ENCODE measurements at regions not wholly inside any gene's neighbourhood (a gene's known extent, or its start where the extent isn't known, plus 50 kb on each side); places are given as distances from the start of the nearest gene placed in this dataset.

DNA sequence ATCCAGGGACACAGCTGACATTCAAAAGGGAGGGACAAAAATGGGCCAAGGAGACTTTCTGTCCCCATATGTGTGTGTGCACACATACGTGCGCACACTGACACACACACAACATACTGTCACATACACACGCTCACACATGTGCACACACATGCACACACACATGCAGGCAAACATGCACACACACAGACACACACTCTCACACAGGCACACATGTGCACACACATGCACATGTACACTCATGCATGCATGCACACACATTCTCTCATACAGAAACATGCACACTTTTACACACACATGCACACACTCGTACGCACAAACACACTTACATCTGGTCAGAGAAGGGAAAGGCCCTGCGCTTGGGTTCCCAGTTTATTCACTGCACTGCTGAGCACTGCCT is 155.1 kb upstream of the MKI67 start:
- TF ChIP-seq, protein P1, sequence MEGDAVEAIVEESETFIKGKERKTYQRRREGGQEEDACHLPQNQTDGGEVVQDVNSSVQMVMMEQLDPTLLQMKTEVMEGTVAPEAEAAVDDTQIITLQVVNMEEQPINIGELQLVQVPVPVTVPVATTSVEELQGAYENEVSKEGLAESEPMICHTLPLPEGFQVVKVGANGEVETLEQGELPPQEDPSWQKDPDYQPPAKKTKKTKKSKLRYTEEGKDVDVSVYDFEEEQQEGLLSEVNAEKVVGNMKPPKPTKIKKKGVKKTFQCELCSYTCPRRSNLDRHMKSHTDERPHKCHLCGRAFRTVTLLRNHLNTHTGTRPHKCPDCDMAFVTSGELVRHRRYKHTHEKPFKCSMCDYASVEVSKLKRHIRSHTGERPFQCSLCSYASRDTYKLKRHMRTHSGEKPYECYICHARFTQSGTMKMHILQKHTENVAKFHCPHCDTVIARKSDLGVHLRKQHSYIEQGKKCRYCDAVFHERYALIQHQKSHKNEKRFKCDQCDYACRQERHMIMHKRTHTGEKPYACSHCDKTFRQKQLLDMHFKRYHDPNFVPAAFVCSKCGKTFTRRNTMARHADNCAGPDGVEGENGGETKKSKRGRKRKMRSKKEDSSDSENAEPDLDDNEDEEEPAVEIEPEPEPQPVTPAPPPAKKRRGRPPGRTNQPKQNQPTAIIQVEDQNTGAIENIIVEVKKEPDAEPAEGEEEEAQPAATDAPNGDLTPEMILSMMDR (IDR thresholded peaks at IDR 0.05; ENCODE audit: low read depth, low read length, poor library complexity, severe bottlenecking): no peak
- no peak for TF ChIP-seq EZH2phosphoT487 (IDR thresholded peaks at IDR 0.05; ENCODE audit: borderline replicate concordance, low read length)

Data from DOHH2 (cell line).